Vagina (tissue), 2 donors: ENCODE measurements at regions not wholly inside any gene's neighbourhood (a gene's known extent, or its start where the extent isn't known, plus 50 kb on each side); places are given as distances from the start of the nearest gene placed in this dataset.

Experiments
- DNase-seq, 2 donors: peaks; one replicate each; pipeline ENCODE4 v3.0.0-alpha.2; 2017; ENCODE audit errors: extremely low spot score in 2 of 2
- H3K27ac ChIP-seq: fragments of 200-600 bp; sonication (generic); one replicate; pipeline ENCODE4 v1.5.1; 2019
- H3K27me3 ChIP-seq: fragments of 200-600 bp; sonication (generic); one replicate; pipeline ENCODE4 v1.5.1; 2019
- H3K36me3 ChIP-seq, 2 donors: fragments of 200-600 bp; sonication (generic); one replicate each; pipeline ENCODE4 v1.5.1; 2017 to 2019
- H3K4me1 ChIP-seq: fragments of 200-600 bp; sonication (generic); one replicate; pipeline ENCODE4 v1.5.1; 2019
- H3K4me3 ChIP-seq, 2 donors: fragments of 200-600 bp; sonication (generic); 1 replicate in 1 of 2; 2 replicates in 1 of 2; pipeline ENCODE4 v1.5.1; 2016 to 2019
- H3K9me3 ChIP-seq: fragments of 200-600 bp; sonication (generic); one replicate; pipeline ENCODE4 v1.5.1; 2019
- CTCF ChIP-seq, 3 experiments: fragments of 450-650 bp in 2 of 3; fragments of 200-600 bp in 1 of 3; sonication (generic) in 1 of 3; IDR thresholded peaks; one replicate each; pipeline ENCODE4 v1.5.1; 2017 to 2019; ENCODE audit warnings: antibody characterized with exemption in 3 of 3, mild to moderate bottlenecking in 2 of 3, moderate library complexity in 2 of 3
- POLR2A ChIP-seq, 2 donors: fragments of 450-650 bp; IDR thresholded peaks; one replicate each; pipeline ENCODE4 v1.6.1; 2017; ENCODE audit warnings: antibody characterized with exemption in 2 of 2, mild to moderate bottlenecking in 2 of 2, moderate library complexity in 2 of 2
- POLR2AphosphoS5 ChIP-seq, 2 donors: sonication (generic); formaldehyde crosslinking; IDR thresholded peaks; one replicate each; pipeline ENCODE4 v1.9.0; 2017; ENCODE audit warnings: antibody characterized with exemption in 2 of 2, mild to moderate bottlenecking in 2 of 2, low read depth in 1 of 2; ENCODE audit not compliant: insufficient read depth in 1 of 2
- intact Hi-C: fragments of 100-400 bp; cut with DNase I; formaldehyde crosslinking; loops from one replicate; pipeline ENCODE4 v1.15.1; 2023

- no peaks in the 10 kb centered on the region for H3K4me1 ChIP-seq
- intact Hi-C loops = no loop called here
- H3K27me3 ChIP-seq = no peaks in the 10 kb centered on the region
- TF ChIP-seq POLR2A (IDR thresholded peaks at IDR 0.05) (no peak), POLR2AphosphoS5 (IDR thresholded peaks at IDR 0.05; ENCODE audit: insufficient read depth in 1 of 2, low read depth in 1 of 2) (no peak), CTCF (IDR thresholded peaks at IDR 0.05) (no peak)
- no peaks in the 10 kb centered on the region for H3K36me3 ChIP-seq
- no peak for DNase-seq
- H3K27ac ChIP-seq = no peak overlapping the region
- H3K4me3 ChIP-seq = no peak overlapping the region
- H3K9me3 ChIP-seq = no peaks in the 10 kb centered on the region
Observed at GRCh38 chr5:17000291-17000939, 64.3 kb upstream of the MYO10 start.

GRCh38 chr5:17001428-17001827, 65.3 kb upstream of the MYO10 start:
- Histone ChIP-seq H3K4me1 (no peaks in the 10 kb centered on the region), H3K27me3 (no peaks in the 10 kb centered on the region), H3K36me3 (no peaks in the 10 kb centered on the region), H3K4me3 (no peak overlapping the region), H3K9me3 (no peaks in the 10 kb centered on the region), H3K27ac (no peak overlapping the region)
- intact Hi-C loops = no loop called here
- TF ChIP-seq CTCF (IDR thresholded peaks at IDR 0.05) (no peak), POLR2AphosphoS5 (IDR thresholded peaks at IDR 0.05; ENCODE audit: insufficient read depth in 1 of 2, low read depth in 1 of 2) (no peak), POLR2A (IDR thresholded peaks at IDR 0.05) (no peak)
- no peak for DNase-seq

- Histone ChIP-seq H3K4me3 (no peak overlapping the region), H3K9me3 (no peaks in the 10 kb centered on the region), H3K27me3 (no peaks in the 10 kb centered on the region), H3K4me1 (no peaks in the 10 kb centered on the region), H3K36me3 (no peaks in the 10 kb centered on the region), H3K27ac (no peak overlapping the region)
- intact Hi-C loops = no loop called here
- no peak for DNase-seq
- TF ChIP-seq POLR2AphosphoS5 (IDR thresholded peaks at IDR 0.05; ENCODE audit: insufficient read depth in 1 of 2, low read depth in 1 of 2) (no peak), POLR2A (IDR thresholded peaks at IDR 0.05) (no peak), CTCF (IDR thresholded peaks at IDR 0.05) (no peak)
Observed at GRCh38 chr5:17004441-17005106, 68.5 kb upstream of the MYO10 start.

- no peak for DNase-seq
- Histone ChIP-seq H3K36me3 (no peaks in the 10 kb centered on the region), H3K4me1 (no peaks in the 10 kb centered on the region), H3K4me3 (no peak overlapping the region), H3K27ac (no peak overlapping the region), H3K9me3 (no peaks in the 10 kb centered on the region), H3K27me3 (no peaks in the 10 kb centered on the region)
- no peak for TF ChIP-seq CTCF (IDR thresholded peaks at IDR 0.05)
- no peak for TF ChIP-seq POLR2A (IDR thresholded peaks at IDR 0.05)
- TF ChIP-seq POLR2AphosphoS5 (IDR thresholded peaks at IDR 0.05; ENCODE audit: insufficient read depth in 1 of 2, low read depth in 1 of 2) = no peak
- intact Hi-C loops = no loop called here
Observed at GRCh38 chr5:17005107-17005828, 69.2 kb upstream of the MYO10 start.

GRCh38 chr5:17012289-17012688, 76.2 kb upstream of the MYO10 start:
- Histone ChIP-seq H3K27me3 (no peaks in the 10 kb centered on the region), H3K4me3 (no peak overlapping the region), H3K4me1 (no peaks in the 10 kb centered on the region), H3K9me3 (no peaks in the 10 kb centered on the region), H3K27ac (no peak overlapping the region), H3K36me3 (no peaks in the 10 kb centered on the region)
- TF ChIP-seq CTCF (IDR thresholded peaks at IDR 0.05) (no peak), POLR2AphosphoS5 (IDR thresholded peaks at IDR 0.05; ENCODE audit: insufficient read depth in 1 of 2, low read depth in 1 of 2) (no peak), POLR2A (IDR thresholded peaks at IDR 0.05) (no peak)
- intact Hi-C loops = no loop called here
- no peak for DNase-seq
